GM12891 (cell line): ENCODE measurements at regions not wholly inside any gene's neighbourhood (a gene's known extent, or its start where the extent isn't known, plus 50 kb on each side); places are given as distances from the start of the nearest gene placed in this dataset.

ENCODE experiments used
- POLR2A ChIP-seq: IDR thresholded peaks from 2 replicates; pipeline ENCODE4 v1.6.1; 2011; ENCODE audit warnings: low read depth, low read length, control low read depth
- POLR2AphosphoS5 ChIP-seq: IDR thresholded peaks from 2 replicates; pipeline ENCODE4 v1.6.1; 2011; ENCODE audit warnings: low read depth, low read length, control low read depth
- POU2F2 ChIP-seq: IDR thresholded peaks from 2 replicates; pipeline ENCODE4 v1.6.1; 2011; ENCODE audit warnings: low read depth, mild to moderate bottlenecking, control low read depth, low read length, moderate library complexity

GRCh38 chr17:33680472-33680871 lies 387.4 kb upstream of the ASIC2 start:
- TF ChIP-seq POLR2AphosphoS5 (no peak), POLR2A (no peak), POU2F2 (no peak)
